ENCODE measurements at regions not wholly inside any gene's neighbourhood (a gene's known extent, or its start where the extent isn't known, plus 50 kb on each side); places are given as distances from the start of the nearest gene placed in this dataset.

DNA sequence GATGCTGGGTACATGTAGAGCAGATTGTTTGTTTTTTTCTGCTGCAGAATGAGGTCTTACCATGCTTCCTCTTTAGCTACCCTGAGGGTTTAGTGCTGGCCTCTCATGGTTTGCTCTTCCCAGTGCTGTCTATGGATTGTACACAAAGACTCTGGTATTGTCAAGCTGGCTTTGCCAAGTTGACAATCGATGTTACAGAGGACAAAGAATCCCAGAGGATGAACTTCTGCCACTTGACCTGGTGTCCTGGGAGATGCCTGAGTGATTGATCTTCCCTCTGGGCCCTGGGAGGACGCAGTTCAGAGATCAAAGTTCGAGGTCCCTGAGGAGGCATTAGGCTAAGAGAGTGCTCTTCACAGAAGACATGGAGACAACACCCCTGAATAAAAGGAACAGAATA lies 865.4 kb downstream of the CCSER2 start:
- Histone ChIP-seq H2AFZ (ENCODE audit: low read length) (no peak overlapping the region), H3K9ac (ENCODE audit: extremely low read depth, insufficient read length, low read length) (no peak overlapping the region), H2BK120ac (ENCODE audit: low read depth, low read length, poor library complexity, severe bottlenecking) (no peak overlapping the region), H4K5ac (ENCODE audit: insufficient read length, low read depth, low read length) (no peak overlapping the region), H3K4me2 (ENCODE audit: insufficient read depth, insufficient read length, low read length) (no peak overlapping the region), H4K8ac (replicated peaks; ENCODE audit: insufficient read length, low read depth, low read length) (no peak overlapping the region), H3K4me1 (ENCODE audit: insufficient read depth, low read length) (no peaks in the 10 kb centered on the region), H3T11ph (ENCODE audit: low read length) (no peak overlapping the region), H3K9me3 (ENCODE audit: control insufficient read depth, low read depth, low read length) (no peaks in the 10 kb centered on the region), H3K79me1 (ENCODE audit: insufficient read depth, low read depth, low read length, poor library complexity, severe bottlenecking) (no peaks in the 10 kb centered on the region), H3K4ac (ENCODE audit: low read depth, low read length) (no peak overlapping the region), H3K79me2 (ENCODE audit: insufficient read depth, low read length) (no peaks in the 10 kb centered on the region), H2BK15ac (ENCODE audit: low read depth, low read length) (no peak overlapping the region), H3K23me2 (ENCODE audit: insufficient read length, low read depth, low read length, poor library complexity, severe bottlenecking) (no peaks in the 10 kb centered on the region), H4K91ac (ENCODE audit: insufficient read length, low read depth, low read length) (no peak overlapping the region), H3K18ac (ENCODE audit: insufficient read length, low read depth, low read length) (no peak overlapping the region), H3K27ac (ENCODE audit: insufficient read length, low read depth, low read length) (no peak overlapping the region), H2BK20ac (ENCODE audit: low read depth, low read length, poor library complexity, severe bottlenecking) (no peak overlapping the region), H2BK5ac (ENCODE audit: insufficient read length, low read length) (no peak overlapping the region), H4K20me1 (ENCODE audit: control insufficient read depth, insufficient read depth, insufficient read length) (no peaks in the 10 kb centered on the region), H3K23ac (ENCODE audit: insufficient read length, low read depth, low read length) (no peak overlapping the region), H3K14ac (ENCODE audit: insufficient read depth, low read length) (no peak overlapping the region), H3K27me3 (ENCODE audit: insufficient read depth, low read length) (no peaks in the 10 kb centered on the region), H3K56ac (ENCODE audit: insufficient read length, low read depth, low read length) (no peak overlapping the region), H2BK12ac (ENCODE audit: insufficient read length, low read depth, low read length) (no peak overlapping the region), H2AK5ac (ENCODE audit: insufficient read length, low read length) (no peak overlapping the region)
- no CpG with 5 or more reads among the region's 3 CpGs for WGBS (ENCODE audit: extremely low coverage, insufficient read length, low lambda C conversion rate)
- H3K4me3 Mint-ChIP-seq: no peak overlapping the region
- no peaks in the 10 kb centered on the region; a peak in 2 of 7 replicates for H3K36me3 Mint-ChIP-seq (ENCODE audit: insufficient read depth in 1 of 3, low read depth in 3 of 3)
- H3K9me3 Mint-ChIP-seq: no peaks in the 10 kb centered on the region
- no peaks in the 10 kb centered on the region for H3K4me1 Mint-ChIP-seq
- TF ChIP-seq, protein P1, sequence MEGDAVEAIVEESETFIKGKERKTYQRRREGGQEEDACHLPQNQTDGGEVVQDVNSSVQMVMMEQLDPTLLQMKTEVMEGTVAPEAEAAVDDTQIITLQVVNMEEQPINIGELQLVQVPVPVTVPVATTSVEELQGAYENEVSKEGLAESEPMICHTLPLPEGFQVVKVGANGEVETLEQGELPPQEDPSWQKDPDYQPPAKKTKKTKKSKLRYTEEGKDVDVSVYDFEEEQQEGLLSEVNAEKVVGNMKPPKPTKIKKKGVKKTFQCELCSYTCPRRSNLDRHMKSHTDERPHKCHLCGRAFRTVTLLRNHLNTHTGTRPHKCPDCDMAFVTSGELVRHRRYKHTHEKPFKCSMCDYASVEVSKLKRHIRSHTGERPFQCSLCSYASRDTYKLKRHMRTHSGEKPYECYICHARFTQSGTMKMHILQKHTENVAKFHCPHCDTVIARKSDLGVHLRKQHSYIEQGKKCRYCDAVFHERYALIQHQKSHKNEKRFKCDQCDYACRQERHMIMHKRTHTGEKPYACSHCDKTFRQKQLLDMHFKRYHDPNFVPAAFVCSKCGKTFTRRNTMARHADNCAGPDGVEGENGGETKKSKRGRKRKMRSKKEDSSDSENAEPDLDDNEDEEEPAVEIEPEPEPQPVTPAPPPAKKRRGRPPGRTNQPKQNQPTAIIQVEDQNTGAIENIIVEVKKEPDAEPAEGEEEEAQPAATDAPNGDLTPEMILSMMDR (conservative IDR thresholded peaks at IDR 0.05): no peak
- H3K27ac Mint-ChIP-seq: no peak overlapping the region
- DNase-seq: no peak
- no peaks in the 10 kb centered on the region for H3K27me3 Mint-ChIP-seq (ENCODE audit: low read depth)

Measured in H9 (cell line).